CD4-positive, alpha-beta T cell treated with Interleukin-17A for 4 hours (primary cell): ENCODE measurements at regions not wholly inside any gene's neighbourhood (a gene's known extent, or its start where the extent isn't known, plus 50 kb on each side); places are given as distances from the start of the nearest gene placed in this dataset.

ENCODE experiments used
- DNase-seq: peaks from one replicate; pipeline ENCODE4 v3.0.0-alpha.2; 2020; ENCODE audit warnings: mixed read lengths

DNA sequence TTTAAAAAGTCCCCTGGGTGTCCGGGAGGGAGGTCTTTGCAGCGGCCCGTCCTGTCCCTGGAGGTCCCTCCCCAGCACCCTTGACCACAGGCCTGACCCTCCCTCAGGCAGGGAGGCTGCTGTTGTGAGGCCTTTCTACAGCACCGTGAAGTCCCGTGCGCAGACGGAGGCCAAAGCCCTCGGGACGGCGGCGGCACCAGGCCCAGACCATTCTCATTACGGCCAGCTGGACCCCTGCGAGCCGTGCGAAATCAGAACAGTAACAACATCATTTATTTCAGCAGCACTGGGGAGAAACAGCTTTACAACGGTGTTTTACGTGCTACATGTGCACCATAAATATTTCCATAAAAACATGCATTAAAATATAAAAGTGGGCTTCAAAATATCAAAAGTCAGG, 101.4 kb upstream of the ACTRT2 start:
- DNase-seq: no peak

DNA sequence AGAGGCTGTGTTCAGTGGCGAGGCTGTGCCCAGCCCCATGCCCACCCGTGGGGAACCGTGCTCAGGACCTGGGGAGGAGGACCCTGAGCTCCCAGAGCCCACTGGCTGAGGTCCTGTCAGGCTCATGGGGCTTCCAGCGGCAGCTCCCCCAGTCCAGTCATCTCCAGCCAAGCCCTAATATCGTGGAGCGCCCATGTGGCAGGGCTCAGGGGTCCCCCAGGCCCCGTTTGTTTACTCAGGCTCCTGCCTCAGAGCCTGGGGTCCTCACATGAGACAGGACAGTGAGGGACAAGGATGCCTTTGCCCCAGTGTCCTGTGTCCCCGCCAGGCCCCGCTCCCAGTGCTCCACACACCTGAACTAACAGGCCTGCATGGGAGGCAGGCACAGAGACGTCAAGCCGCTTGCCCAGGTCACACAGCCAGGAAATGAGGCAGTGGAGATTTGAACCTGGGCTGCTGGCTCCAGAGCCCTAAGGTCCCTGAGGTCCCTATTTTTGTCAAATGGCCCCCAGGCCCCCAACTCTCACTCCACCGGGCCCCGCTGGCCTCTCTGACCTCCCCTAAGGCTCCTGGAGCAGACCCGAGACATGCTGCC, 100.7 kb upstream of the ACTRT2 start:
- no peak for DNase-seq

DNA sequence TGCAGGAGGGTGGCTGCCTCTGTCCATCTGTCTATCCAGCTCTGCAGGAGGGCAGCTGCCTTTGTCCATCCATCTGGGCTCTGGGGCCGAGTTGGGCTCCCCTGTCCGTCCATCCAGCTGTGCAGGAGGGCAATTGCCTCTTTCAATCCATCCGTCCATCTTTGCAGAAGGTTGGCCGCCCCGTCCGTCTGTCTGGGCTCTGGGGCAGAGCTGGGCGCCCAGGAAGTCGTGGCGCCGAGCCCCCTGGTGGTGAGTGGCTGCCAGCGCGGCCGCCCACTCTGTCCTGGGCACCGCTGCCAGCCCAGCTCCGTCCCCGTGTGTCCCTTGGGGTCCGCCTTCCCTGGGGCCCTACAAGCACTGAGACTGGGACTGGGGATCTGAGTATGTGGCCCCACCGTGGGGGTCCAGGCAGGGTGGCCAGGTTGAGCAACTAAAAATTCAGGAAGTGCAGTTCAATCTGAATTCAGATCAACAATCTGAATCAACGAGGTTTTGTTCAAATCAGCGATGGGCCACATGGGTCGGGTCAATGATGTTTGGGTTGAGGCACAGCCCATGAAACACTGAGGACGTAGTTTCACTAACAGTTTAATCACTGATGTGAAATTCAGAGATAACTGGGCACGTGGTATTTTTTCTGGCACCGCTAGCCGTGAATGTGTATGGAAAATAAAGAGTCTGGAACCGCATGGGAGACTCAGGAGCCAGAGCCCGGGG, 99.1 kb upstream of the ACTRT2 start:
- peak; percentile 58 for DNase-seq

DNA sequence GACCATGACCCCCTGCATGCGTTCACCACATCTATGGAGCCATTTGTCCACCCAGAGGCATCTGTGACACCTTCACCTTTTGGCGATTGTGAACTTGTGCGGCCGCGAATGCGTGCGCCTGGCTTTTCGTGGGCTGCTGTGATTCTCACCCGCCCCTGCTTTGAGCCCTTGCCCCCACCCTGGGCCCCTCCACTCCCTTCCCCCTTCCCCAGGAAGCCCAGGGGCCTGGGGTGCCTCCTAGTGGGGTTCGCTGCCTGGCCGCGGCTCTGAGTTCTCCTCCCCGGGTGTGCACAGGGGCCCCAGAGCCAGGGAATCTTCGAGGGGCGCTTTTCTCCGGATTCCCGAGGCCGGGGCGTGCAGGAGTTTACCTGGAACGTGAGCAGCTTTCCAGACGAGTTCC, 97.9 kb upstream of the ACTRT2 start:
- no peak for DNase-seq

DNA sequence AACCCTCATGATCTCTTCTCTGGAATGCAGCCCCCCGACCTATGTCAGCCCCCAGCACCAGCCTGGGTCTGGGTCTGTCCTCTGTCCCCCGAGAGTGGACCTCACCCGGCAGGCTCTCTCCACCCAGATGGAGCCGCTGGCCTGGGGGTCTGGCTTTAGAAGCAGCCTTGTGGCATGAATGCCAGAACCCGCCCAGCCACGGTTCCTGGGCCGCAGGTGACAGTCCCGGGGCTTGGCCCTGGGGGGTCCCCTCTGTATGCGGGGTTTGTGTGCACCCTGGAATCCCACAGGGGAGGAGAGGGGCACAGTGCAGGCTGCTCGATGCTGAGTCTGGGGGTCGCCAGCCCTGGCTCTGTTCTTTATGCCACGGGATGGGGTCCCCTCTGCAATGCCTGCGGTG, 96.0 kb upstream of the ACTRT2 start:
- no peak for DNase-seq

DNA sequence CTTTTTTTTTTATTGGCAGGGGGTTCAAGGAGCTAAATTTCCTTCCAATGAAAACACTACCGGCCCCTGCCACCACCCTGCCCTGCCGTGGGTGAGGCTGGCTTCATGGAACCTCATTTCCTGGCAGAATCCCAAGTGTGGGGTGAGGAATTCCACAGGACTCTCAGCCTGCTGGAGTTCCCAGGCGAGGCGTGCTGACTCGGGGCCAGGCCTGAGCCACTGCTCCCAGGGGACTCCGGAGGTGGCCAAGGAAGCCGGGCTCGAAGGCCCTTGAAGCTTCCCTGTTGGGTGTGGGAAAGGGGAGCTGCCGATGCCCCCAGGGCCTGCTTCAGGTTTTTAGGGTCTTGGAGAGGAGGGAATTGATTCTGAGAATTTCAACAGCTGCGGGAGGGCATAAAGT, 95.3 kb upstream of the ACTRT2 start:
- no peak for DNase-seq

DNA sequence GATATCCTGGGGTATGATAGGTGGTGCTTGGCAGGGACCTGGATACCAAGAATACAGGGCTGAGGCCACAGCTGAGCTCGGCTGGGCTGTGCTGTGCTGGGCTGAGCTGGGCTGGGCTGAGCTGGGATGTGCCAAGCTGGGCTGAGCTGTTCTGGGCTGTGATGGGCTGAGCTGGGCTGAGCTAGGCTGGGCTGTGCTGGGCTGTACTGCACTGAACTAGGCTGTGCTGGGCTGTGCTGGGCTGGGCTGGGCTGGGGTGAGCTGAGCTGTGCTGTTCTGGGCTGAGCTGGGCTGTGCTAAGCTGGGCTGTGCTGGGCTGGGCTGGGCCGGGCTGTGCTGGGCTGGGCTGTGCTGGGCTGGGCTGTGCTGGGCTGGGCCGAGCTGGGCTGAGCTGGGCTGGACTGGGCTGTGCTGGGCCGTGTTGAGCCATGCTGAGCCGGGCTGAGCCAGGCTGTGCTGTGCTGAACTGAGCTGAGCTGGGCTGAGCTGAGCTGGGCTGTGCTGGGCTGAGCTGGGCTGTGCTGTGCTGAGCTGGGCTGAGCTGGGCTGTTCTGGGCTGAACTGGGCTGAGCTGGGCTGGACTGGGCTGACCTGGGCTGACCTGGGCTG, 94.7 kb upstream of the ACTRT2 start:
- no peak for DNase-seq

DNA sequence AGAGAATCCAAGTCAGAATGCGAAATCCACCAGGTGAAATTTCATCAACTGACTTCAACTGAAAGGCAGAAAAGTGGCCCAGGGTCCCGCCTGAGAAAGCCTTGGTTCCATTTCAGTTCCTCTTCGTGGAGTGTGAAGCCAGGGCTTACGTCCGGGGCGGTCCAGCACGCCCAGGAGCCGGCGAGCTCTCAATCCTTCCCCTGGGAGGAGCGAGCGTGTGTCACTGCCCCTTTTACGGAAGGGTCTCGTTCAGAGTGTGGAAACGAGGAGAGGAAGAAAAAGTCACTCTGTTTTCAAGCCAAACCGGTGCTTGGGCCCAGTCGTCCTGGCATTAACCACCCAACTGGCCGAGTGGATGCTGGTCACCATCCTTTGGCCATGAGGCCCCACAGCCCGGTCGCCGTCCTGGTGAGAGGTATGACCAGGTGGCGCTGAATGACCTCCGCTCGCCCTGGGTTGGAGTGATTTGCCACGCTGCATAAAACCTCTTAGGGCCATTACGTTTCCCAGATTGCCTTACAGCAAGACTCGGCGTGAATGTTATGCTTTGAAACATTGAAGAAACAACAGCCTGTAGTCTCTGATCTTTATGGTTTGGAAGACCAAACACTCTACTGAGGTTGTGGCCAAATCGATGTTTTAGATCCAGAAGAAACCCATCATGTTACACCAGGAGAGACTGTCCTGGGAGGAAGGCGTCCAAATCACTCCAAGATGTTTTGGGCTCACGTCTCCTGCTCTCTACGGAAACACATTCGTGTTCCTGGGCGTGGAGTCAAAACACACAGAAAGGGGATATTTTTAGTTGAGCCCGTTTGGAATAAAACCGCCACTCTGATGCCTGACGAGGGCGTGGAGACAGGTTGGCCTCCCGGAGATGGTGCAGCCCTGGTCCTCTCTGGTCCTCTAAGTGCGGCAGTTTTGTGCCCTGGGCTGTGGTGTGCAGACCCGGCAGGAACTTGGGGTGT, 93.6 kb upstream of the ACTRT2 start:
- DNase-seq: no peak

DNA sequence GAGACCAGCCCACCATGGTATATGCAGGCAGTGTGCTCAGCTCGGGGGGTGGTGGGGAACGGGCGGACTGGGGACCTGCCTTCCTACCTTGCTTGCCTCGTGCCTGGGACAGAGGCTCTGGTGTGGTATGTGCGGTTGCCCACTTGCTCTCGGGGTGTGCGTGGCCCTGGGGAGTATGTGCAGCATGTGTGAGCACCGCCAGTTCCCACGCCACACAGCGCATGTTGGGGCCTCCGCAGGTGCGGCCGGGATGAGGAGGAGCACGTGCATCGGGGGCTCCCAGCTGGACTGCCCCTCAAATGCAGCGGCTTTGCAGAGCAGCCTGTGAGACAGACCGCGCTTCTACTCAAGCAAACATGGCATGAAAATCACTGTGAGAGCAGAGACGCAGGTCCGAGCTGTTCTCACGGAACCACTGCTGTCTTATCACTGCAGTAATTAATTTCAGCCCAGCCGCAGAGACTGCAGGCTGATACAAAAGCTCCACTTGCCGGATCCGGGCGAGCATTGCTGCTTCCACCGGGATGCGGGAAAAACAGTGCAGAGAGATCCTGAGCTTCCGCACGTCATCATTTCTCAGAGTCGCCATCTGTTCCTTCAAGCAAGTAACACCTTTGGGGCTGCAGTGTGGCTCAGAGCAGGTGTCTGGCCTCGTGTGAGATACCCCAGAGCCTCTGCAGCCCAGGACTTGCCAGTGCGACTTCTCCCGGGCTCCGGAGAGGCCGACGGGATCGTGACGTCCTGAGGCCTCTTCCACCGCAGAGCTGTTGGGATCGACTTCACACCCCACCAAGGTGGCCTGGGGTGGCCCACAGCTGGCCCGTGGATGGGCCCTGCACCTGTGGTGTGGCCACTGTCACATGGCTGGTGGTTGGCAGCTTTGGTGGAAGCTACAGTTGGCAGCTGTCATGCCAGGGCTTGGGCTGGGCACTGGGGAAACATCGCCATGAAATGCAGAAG, 92.6 kb upstream of the ACTRT2 start:
- no peak for DNase-seq

DNA sequence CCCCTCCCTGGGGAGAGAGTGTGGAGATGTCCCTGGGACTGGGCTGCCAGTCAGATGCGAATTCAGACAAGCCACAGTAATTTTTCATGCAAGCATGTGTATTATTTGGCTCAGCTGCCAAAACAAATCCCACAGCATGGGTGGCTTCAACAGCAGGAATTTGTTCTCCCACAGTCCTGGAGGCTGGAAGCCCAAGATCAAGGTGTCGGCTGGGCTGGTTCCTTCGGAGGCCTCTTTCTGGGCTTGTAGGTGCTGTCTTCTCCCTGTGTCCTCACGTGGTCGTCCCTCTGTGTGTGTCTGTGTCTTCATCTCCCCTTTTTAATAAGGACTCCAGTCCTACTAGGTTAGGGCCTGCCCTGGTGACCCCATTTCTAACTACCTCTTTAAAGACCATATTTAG, 91.9 kb upstream of the ACTRT2 start:
- DNase-seq: no peak

DNA sequence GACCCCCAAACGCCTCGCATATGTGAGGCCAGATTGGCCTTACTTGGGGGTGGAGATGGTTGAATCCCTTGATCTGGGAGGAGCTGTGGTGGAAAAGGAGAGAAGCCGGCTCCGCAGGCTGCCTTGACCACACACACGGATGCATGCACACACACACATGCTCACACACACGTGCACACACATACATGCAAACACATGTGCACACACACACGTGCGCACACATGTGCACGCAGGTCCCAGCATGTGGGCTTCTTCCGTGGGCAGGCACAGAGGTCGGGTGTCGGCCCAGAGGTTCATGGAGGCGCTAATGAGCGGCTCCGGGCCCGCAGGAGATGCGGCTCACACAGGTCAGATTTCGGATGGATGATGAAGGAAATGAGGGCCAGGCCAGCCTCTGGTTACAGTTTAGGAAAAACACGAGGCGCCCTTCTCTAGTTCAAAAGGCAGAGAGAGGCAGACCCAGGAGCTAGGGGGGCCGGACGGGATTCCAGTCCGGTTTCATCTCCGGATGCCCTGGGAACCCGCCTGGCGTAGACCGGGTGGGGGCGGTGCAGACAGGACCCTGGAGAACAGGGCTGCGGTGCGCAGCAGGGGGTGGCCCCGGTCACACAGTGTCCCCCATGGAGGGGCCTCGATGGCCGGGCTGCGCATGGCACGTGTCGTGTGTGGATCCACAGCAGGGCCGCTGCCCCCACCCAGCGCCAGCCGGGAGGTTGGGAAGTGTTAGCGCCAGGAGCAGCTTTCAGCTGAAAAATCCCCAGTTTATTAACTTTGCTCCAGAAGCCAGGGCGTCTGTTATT, 91.1 kb upstream of the ACTRT2 start:
- no peak for DNase-seq

DNA sequence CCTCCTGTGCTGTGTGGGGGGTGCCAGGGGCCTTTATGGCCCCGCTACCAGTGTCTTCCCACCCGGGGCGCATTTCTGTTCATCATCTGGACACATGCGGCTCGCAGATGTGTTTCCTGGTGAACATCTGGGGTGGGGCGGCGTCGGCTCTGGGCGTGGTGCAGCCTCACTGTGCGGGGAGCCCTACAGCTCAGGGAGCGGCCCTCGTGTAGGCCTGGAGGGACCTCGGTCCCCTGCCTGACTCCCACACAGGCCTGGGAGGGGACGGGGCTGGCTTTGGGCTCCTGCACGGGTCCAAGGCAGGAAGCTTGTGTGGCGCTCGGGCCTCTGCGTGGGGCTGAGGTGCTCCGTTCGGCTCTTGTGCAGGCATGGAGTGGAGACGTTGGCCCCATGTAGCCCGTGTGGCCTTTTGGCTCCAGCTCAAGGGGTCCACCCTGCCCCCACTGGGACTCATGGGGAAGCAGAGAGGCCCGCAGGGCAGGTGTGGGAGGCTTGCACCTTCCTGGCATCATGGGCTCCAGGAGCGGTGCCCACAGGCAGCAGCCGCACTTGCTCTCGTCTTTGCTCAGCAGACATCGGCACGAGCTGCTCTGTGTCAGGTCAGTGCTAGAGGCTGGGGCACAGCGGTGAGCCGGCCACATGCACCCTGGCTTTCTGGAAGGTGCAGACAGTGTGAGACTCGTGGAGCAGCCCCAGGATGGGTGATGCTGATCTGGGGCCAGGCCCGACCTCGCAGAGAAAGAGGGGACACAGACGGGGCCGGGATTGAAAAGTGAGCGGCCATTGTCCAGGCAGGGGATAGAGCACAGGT, 90.1 kb upstream of the ACTRT2 start:
- no peak for DNase-seq

DNA sequence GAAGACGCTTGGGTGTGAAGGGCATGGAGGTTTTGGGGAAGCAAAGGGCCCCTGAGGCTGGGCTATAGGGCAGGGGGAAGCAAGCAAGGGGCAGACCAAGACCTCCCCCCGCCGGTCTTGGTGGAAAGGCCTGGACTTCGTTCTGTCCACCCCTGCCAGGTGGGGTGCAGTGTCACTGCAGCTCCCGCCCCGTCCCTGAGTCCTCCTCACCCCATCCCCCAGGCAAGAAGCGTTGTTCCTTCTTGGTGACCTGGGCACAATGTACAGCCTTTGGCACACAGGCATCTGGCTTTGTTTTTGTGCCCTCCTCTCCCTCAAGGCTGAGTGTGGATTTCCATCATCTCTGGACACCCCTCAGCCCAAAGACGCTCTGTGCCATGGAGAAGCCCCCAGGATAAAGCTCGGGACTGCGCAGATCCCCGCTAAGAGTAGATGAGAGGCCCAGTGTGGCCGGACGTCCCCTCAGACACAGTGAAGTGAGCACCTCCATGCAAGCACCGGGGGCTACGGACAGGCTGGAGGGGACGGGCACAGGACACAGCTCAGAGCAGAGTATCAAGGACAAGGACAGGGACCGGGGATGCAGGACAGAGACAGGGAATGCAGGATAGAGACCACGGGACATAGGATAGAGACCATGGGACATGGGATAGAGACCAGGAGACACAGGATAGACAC, 89.4 kb upstream of the ACTRT2 start:
- no peak for DNase-seq

DNA sequence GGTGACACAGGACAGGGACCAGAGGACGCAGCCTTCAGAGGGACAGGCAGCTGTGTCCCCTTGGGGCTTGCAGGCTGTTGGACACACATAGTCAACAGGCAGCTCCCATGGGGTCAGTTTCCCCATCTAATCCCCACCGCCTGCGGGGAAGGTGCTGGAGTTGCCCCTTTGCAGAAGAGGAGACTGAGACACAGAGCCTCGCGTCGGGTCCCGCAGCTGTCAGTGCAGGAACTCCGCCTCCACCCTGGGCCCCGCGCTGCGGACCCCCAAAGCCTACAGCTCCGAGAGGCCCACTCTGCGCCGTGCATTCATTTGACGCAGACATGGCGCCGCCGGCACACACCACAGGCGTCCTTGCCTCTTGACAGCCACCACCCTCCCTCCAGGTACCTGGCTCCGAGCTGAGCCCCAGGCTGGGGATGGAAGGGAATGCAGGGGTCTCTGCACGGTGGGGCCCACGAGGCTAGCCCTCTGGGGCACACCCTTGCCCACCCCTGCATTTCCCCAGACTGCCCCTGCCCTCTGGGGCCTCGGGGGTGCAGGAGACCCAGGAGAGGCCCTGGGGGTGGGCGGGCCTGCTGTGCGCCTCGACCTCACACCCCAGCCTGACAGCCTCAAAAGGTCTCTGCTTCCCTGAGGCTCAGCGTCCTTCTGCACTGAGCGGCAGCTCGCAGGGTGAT, 88.5 kb upstream of the ACTRT2 start:
- no peak for DNase-seq

DNA sequence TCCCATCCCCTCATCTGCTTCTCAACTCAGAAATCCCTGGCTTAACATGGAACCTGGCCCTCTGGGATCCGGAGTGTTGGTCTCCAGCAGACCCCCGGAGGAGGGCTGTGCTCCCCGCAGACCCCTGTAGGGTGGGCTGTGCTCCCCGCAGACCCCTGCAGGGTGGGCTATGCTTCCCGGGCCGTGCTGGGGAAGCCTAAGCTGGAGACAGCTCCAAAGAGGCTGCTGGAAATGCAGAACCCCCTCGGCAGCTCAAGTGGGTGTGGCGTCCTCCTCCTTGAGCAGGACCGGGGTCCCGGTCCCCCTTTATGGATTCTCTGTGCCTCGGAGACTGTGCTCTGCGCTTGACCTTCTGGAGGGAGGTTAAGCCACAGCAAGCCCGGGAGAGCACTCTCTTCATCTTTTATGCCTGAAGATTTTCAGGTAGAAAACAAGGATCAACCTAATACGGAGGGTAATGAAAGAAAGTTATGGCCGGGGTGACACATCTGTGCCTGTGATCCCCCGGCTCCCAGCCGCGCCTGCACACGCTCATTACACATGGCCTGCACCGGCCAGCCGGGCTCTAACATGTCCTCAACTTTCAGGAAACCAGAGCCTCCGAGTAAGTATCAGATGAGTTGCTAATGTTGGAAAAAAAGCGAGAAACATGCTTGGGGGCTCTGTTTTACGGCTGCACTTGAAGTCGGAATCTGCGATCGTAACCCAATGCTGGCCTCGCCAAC, 87.7 kb upstream of the ACTRT2 start:
- DNase-seq: no peak

DNA sequence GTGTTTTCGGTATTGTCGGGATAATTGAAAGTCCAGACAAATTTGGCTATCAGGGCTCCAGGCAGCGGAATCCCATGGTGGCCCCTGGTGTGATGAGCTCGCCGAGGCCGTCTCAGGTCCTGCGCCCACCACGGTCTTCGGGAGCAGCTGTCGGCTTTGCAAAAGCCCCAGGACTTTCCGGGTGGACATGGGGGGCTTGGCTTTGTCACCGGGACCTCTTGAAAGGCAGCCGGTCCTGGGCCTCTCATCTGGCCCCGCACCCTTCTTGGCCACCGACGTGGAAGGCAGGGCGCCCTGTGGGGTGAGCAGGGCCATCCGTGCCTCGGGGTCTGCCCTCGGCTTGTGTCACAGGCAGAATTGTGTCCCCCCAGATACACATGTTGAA, 87.1 kb upstream of the ACTRT2 start:
- no peak for DNase-seq

DNA sequence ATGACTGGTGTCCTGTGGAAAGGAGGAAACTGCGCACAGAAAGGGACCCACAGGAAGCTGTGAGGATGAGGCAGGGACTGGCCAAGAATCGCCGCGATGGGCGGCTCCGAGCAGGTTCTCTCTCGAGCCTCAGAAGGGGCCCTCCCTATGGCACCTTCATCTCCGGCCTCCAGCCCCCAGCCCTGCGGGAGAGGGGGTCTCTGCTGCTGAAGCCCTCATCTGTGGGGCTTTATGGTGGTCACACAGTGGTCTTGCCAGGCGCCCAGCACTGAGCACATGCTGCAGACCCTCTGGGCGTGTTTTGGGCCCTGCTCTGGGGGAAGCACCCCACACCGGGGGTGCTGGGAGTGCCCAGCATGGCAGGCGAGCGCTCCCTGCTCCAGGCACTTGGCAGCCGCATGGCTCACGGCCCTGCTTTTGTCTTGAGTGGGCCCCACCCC, 86.6 kb upstream of the ACTRT2 start:
- no peak for DNase-seq

DNA sequence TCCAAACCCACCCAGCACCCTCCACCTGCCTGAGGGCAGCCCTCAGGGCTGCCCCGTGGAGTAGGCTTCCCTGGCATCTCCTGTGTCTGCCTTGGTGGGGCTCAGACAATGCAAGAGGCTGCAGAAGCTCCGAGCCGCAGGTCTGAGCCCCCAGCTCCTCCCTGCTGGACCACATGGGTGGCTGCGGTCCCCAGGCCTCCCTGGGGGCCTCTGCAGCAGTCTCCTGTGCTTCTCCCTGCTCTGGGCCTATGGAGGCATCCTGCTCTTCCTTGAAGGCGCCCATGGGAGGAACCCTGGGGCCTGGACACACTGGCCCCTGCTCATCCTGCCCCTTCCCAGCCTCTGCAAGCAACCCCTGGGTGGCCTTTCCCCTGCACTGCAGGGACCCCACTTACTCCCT, 86.1 kb upstream of the ACTRT2 start:
- no peak for DNase-seq
